HL-60/S4 treated with retinoic acid at 250 ng/mL for 4 days and 3 days (cell line): ENCODE measurements at regions not wholly inside any gene's neighbourhood (a gene's known extent, or its start where the extent isn't known, plus 50 kb on each side); places are given as distances from the start of the nearest gene placed in this dataset.
"Not testable (repeated sequence)": the region's sequence is repeated elsewhere in the genome, so short reads cannot be mapped to it uniquely, and the experiment has no call there.

Experiments
- in situ Hi-C: fragments of 300-500 bp; cut with MboI; formaldehyde crosslinking; loops from 2 replicates; pipeline ENCODE4 v1.7.0; 2022; ENCODE audit warnings: low sequenced_read_pairs

- in situ Hi-C loops: no loop called here
These were observed 336.3 kb downstream of the BMP4 start for GRCh38 chr14:53620317-53620716.

GRCh38 chr14:53619691-53620231 lies 336.9 kb downstream of the BMP4 start:
- in situ Hi-C loops: no loop called here

DNA sequence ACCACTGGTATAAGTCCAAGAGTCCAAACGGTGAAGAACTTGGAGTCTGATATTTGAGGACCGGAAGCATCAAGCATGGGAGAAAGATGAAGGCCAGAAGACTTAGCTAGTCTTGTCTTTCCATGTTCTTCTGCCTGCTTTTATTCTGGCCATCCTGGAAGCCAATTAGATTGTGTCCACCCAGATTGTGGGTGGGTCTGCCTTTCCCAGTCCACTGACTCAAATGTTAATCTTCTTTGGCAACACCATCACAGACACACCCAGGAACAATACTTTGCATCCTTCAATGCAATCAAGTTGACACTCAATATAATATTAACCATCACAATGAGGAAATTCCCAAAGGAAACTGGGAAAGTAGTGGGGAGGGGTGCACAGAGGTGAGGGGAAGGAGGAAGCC lies 340.1 kb downstream of the BMP4 start:
- in situ Hi-C loops: not testable (repeated sequence)

DNA sequence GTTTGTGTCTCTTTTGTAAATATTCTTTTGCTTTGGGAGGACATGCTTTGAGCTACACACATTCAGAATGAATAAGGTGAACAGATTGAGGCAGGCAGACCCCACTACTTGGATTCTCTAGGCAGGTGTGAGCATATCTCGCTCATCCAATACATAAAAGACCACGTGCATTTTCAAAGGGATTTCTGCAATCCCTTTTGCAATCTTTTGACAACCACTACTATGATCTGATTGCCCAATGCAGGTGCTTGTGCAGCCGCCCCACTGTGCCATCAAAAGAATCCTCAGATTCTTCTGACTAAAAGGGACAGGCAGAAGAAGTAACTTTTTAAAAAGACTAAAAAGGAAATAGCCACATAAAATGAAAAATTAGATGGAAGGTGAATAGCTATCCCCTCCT lies 341.4 kb downstream of the BMP4 start:
- in situ Hi-C loops: no loop called here

DNA sequence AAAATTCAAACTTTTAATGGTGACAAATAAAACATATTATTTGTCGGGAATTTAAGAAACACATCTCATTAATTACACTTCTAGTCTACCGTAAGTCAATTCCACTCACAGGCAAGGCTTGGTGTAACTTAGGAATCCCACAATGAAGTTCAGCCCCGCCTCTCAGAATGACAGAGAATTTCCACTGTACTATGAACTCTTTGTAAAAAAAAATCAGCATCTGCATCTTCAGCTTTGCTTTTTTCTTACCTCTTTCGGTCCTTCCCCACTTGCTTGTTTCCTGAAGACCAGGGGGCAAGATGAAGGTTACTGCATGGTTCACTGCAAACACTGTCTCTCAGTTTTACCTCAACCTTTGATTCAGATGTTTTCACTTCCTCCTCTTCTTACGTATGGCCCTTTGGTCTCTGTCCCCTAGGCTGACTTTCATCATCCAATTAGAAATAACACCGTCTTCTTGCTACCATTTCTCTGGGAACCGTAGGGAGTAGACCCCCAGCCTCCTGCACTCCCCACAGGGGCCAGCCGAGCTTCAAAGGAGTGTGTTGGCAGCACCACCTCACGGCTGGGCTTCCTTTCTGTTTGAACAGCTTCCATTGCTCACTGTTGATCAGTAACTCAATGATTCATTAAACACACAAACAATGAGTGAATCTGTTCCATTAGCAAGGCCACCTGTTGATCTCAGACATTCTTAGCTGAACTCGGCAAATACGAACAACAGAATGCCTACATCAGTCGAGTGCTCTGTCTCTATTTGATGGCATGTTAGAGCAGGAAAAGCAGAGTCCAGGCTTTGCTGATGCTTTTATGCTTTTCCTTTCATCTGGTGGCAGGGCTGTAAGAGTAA lies 343.0 kb downstream of the BMP4 start:
- in situ Hi-C loops: no loop called here

- in situ Hi-C loops: no loop called here
These were observed 345.7 kb downstream of the BMP4 start for GRCh38 chr14:53610947-53611346.

DNA sequence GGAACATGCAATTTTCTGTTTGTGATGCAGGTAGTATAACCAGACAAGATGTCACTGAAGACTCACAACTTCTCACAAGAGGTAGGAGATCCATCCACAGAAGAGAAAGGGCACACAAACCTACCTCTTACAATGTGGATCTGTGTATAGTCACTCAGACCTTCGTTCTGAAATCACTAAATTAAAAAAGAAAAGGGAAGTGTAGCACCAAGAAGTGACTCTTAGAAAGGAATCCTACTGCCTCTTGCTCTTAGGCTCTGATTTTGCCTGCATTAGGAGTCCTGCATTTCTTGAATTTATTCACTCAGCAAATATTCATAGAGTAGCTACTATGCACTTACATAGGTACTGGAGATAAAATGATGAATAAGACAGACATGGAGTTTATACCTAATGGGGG lies 347.6 kb downstream of the BMP4 start:
- in situ Hi-C loops: no loop called here

- in situ Hi-C loops: no loop called here
These were observed 348.3 kb downstream of the BMP4 start for GRCh38 chr14:53608369-53608768.

DNA sequence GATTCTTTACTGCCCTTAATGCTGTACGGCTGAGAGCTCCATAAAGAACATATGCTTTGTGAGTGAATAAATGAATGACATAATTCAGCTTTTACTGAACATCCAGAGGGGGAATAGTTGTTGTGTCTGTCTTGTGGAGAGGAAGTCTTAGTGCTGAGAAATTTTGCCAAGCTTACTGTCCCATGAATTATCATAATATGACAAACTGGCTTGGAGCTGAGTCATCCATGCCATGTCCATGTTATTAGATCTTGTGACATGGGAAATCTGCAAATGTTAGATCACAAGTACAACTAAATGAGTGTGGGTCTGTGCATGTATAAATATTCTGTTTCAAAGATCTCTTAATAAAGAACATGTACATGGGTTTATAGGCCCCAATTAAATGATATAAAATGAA lies 350.4 kb downstream of the BMP4 start:
- in situ Hi-C loops: no loop called here

GRCh38 chr14:53605562-53605961 lies 351.1 kb downstream of the BMP4 start:
- in situ Hi-C loops: no loop called here

DNA sequence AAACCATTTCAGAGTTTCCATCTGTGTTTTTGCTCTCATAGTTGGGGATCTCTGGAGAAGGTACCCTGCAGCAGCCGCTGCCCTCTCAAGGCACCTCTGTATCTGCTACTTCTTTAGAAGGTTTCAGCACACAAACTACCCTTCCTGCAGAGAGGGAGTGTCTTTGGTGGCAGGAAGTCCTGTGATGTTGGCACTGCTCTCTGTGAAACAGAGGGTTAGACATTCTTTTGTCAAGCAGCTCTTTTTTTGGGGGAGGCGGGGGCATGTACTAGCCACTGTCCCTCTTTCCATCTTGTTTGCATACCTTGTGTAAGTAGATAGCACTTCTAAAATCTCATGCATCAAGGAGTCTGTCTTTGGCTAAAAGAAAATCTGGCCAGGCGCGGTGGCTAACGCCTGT lies 352.6 kb downstream of the BMP4 start:
- in situ Hi-C loops: no loop called here

DNA sequence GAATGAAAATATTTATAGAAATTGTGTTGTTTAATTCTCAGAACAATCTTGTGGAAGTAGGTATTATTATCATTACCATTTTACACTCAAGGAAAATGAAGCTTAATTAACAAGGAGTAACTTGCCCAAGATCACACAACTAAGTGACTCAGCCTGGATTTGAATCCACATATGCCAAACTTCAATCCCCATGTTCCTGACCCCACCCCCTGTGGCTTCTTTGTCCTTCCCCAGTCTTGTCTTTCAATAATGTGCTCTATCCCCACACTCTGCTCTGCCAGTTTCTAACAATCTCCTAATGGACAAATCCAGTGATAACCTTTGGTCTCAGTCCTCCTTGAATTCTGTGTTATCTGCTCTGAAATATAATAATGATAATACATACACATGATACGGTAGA lies 355.2 kb downstream of the BMP4 start:
- in situ Hi-C loops: no loop called here

- in situ Hi-C loops: no loop called here
These were observed 357.2 kb downstream of the BMP4 start for GRCh38 chr14:53599221-53599945.

DNA sequence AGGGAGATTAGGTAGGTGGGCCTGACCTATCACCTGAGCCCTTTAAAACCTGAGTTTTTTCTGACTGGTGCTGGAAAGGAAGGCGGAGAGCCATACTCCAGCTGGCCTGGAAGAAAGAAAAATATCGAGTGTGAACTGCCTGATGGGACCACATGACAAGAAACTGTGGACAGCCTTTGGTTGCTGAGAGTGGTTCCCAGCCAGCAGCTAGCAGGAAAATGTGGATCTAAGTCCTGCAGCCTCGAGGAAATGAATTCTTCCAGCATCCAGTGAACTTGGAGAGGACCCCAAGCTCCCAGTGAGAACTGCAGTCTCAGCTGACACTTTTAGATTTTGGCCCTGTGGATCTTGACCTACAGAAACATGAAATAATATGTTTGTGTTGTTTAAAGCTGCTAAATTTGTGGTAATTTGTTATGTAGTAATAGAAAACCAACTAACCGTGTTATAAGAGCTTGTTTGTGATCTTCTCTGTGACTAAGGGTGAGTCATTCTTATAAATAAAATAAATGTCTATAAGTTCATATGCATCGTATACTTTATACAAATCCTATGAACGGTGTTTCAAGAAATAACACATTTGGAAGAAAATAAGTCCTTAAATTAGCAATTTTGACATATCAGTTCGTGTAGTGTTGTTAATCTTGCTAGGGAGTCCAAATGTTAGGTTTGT lies 359.6 kb downstream of the BMP4 start:
- in situ Hi-C loops: no loop called here

GRCh38 chr14:53591816-53592215 lies 364.8 kb downstream of the BMP4 start:
- in situ Hi-C loops: no loop called here

DNA sequence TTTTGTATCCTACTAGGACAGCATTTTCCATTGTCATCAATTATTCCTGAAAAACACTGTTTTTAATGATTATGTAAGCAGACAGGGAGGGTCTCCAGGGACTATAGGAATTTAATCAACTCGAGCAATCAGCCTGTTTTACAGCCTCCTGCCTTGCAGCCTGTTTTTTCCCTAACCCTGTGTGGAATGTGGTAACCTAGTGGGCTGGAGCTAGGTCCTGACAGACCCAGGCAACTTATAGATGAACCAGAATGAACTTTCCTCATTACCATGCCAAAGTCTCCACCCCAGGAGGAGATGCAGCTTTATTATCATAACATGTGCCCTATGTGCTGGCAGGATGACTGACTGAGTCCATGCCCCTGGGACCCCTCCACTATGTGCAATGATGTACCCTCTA lies 375.1 kb downstream of the BMP4 start:
- in situ Hi-C loops: no loop called here

DNA sequence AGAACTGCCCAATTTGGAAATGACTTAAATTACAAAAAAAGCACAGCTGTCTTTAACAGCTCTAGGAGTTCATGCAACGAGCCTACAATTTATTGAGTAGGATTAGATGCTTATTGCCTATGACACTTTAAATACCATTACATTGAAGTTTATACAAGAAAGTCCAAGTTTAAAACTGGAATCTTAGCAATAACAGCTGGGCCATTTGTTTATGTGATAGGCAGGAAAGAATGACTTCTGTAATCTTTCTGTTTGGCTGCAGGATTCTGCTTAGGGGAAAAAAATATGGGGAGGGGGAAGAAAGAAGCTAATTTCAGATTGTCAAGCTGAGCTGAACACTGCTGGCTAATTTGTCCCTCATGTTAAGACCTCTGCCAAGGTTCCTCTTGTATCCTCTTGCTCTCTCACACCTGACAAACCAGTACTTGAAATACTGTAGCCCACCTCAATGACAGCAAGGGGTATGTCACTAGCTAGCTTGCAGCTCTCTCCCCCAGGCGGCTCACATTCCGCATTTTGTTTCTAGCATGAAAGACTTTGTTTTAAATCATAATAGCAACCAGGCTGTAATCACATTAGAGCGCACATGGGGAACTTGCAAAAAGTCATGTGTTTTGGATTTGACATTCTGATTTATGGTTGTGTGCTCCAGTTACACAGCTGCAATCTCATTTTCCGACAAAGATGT lies 384.8 kb downstream of the BMP4 start:
- in situ Hi-C loops: no loop called here

DNA sequence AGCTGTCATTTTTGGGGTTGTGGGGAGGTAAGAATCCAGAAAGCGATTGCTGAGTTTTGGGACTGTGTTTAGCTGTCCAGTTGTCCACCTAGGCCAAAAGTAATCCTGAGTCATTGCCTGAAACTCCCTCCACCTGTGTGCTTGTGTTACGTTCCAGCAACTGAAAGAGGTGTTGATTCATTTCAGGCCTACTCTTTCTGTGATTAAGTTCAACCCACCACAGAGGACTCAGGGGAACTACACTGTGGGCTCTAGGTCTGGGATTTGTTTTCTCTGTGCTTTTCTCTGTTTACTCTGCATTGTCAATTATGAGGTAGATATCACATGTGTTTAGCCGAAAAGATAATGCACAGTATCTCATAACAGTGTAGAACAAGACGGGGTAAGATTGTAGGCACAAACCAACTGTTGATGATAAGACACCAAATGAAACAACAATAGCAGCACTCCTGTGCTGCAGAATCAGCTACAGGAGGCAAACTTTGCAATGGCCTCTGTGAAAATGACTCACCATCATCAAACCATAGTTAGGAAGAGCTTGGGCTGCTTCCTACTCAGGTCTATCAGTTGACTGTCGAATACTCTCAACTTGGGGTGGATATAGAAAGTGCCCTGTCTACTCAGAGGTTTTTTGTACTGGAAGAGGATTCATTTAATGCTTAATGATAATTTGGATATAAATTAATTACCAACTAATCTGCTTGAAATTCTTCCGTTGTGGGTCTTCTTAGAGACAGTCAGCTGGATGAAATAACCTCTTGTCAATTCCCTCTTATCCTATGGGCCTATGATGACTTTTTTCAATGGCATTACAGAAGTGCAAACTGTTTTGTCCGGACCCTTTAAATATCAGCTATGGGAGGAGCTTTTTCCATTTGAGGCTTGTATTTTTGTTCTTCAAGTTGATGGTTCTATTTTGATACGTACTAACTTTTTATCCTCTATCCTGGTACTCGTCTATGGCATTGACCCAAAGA lies 385.9 kb downstream of the BMP4 start:
- in situ Hi-C loops: no loop called here

DNA sequence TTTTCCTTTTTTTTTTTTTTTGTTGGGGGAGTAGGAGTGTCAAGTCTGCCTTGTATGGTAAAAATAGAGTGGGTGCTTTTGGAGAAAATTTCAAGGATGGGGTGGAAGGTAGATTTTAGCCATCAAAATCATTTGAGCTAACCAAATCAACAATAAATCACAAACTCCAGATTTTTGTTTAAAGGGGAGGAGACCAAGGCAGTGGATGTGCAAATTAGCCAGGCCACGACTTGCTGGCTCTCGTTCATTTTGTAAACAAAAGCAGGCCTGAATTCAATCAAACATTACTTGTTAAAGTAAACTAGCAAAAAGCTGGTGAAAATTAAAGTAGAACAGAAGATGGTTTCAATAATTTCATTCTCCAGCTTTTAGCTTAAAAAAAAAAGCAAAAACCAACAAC lies 387.2 kb downstream of the BMP4 start:
- in situ Hi-C loops: no loop called here
